Bronchial epithelial cell (primary cell): ENCODE measurements at regions not wholly inside any gene's neighbourhood (a gene's known extent, or its start where the extent isn't known, plus 50 kb on each side); places are given as distances from the start of the nearest gene placed in this dataset.

Experiments used
- DNase-seq: peaks from one replicate; pipeline ENCODE4 v3.0.0-alpha.2; 2010; ENCODE audit warnings: low read depth
- FAIRE-seq: peaks from 2 replicates; lab custom pipeline; 2011; peaks lifted over from hg19 to GRCh38; lab: Jason Lieb, UNC
- H3K27me3 ChIP-seq: 2 replicates; pipeline ENCODE4 v1.5.1; 2011; ENCODE audit warnings: low read length; ENCODE audit not compliant: control insufficient read depth, insufficient read depth
- H3K36me3 ChIP-seq: 2 replicates; pipeline ENCODE4 v1.5.1; 2011; ENCODE audit warnings: low read length; ENCODE audit not compliant: control insufficient read depth, insufficient read depth
- H3K4me3 ChIP-seq: 2 replicates; pipeline ENCODE4 v1.5.1; 2011; ENCODE audit warnings: mild to moderate bottlenecking, low read depth, low read length, control low read depth
- TF ChIP-seq, protein P1 (sequence below): IDR thresholded peaks from 2 replicates; pipeline ENCODE4 v1.5.1; 2011; ENCODE audit warnings: mild to moderate bottlenecking, moderate library complexity, low read length, control low read depth, inconsistent platforms; ENCODE audit not compliant: insufficient read depth, severe bottlenecking

DNA sequence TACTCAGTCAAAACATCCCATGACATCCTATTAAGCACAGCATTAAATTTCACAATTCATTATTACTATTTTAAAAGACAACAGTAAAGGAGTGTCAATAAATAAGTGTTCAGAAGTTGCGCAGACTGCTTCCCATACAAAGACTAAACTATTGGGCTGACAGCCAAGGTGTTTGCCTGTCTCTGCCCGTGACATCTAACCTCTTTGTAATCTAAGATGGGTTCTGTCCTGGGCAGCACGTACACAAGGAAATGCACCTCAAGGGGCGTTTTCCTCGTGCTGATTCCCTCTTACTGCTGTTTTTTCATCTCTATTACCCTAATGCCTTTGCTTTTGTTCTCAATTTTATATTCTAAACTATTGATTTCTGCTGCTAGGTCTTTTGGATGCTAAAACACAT lies 216.3 kb downstream of the NHLRC3 start:
- no peak for FAIRE-seq
- H3K27me3 ChIP-seq: no peaks in the 10 kb centered on the region

DNA sequence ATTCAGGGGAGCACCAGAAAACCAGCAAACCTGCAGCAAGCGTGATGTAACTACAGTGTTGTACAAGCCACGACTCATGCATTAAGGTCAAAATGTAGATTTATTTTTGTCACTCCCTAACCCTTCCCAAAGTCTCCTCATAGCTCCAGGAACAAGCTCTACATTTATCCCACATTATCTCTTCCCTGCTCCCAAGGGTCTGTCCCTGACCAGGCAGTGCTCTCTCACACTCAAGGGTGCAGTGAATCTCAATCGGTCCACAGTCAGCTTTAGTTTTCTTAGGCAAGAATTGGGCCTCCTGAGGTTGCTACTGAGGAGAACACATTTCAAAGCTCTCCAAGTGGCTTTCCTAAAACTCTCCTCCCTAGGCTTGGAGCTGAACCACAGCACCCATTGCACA lies 219.4 kb downstream of the NHLRC3 start:
- H3K36me3 ChIP-seq: no peaks in the 10 kb centered on the region
- H3K4me3 ChIP-seq: no peak overlapping the region
- no peaks in the 10 kb centered on the region for H3K27me3 ChIP-seq
- peak; percentile 18 for FAIRE-seq
- DNase-seq: no peak
- TF ChIP-seq, protein P1, sequence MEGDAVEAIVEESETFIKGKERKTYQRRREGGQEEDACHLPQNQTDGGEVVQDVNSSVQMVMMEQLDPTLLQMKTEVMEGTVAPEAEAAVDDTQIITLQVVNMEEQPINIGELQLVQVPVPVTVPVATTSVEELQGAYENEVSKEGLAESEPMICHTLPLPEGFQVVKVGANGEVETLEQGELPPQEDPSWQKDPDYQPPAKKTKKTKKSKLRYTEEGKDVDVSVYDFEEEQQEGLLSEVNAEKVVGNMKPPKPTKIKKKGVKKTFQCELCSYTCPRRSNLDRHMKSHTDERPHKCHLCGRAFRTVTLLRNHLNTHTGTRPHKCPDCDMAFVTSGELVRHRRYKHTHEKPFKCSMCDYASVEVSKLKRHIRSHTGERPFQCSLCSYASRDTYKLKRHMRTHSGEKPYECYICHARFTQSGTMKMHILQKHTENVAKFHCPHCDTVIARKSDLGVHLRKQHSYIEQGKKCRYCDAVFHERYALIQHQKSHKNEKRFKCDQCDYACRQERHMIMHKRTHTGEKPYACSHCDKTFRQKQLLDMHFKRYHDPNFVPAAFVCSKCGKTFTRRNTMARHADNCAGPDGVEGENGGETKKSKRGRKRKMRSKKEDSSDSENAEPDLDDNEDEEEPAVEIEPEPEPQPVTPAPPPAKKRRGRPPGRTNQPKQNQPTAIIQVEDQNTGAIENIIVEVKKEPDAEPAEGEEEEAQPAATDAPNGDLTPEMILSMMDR: no peak

More for the DNA sequence above, 216.3 kb downstream of the NHLRC3 start:
- peak; percentile 54 for DNase-seq
- H3K4me3 ChIP-seq: no peak overlapping the region
- TF ChIP-seq, protein P1: no peak
- no peaks in the 10 kb centered on the region for H3K36me3 ChIP-seq

DNA sequence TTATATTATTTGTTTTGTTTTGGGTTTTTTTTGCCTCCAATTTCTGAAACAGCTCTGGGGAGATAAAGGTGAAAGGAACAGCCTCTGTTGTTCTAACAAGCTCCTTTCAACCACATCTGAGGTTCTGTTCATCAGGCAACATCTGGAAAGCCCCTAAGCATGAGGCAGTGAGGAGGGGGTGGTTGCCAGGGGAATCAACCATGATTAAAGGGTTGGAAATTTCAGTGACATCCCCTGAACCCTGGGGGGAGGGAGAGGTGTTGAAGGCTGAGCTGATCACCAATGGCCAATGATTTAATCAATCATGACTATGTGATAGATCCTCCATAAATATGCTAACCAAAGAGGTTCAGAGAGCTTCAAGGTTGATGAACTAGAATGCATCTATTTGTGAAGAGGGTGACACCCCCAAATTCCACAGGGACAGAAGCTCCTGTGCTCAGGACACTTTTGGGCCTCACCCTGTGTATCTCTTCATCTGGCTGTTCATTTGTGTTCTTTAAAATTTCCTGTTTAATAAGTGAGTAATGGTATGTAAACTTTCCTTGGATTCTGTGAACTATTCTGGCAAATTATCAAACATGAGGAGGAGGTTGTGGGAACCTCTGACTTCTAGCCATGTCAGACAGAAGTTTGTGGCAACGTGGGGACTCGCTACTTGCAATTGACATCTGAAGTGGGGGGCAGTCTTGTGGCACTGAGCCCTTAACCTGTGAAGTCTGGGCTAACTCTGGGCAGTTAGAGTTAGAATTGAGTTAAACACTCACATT lies 221.3 kb downstream of the NHLRC3 start:
- peak; percentile 33 for DNase-seq
- Histone ChIP-seq H3K36me3 (no peaks in the 10 kb centered on the region), H3K4me3 (no peak overlapping the region), H3K27me3 (no peaks in the 10 kb centered on the region)
- FAIRE-seq: no peak
- TF ChIP-seq, protein P1: no peak

DNA sequence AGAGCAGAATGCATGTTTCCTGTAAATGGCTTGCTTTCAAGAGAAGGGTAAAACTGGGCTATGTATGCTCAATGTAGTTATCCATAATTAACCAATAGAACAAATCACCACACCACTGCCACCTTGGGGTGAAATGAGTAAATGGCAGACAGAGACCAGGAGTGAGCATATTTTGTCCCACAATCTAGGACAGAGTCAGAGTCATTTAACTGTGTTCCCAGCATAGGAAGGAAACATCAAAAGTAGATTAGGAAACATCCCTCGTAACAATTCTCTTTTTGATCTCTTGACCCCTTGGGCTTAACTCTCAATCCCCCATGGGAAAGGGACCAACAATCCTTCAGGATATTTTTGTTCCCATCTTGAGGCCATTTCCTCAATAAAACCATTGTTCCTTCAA lies 224.8 kb downstream of the NHLRC3 start:
- no peak for FAIRE-seq
- DNase-seq: peak; percentile 54

DNA sequence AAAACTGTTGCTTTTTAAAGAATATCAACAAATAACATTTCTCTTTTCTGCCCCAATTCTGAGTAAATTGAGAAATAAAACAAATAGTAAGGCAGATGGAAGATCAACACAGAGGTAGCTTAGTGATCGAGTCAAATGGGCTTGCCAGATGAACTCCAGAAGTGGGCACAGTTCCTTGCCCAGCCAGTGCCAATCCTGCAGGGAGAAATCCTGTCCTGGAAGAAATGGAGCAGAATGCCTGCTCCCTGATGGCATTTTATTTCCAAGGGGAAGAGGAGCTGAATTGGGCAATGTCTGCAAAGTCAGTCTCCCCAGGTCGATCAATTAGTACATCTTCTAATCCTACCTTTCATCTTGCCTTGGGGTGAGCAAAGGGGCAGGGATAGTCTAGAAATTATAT lies 225.3 kb downstream of the NHLRC3 start:
- no peaks in the 10 kb centered on the region for H3K36me3 ChIP-seq
- no peak for FAIRE-seq

More for the DNA sequence above, 224.8 kb downstream of the NHLRC3 start:
- H3K36me3 ChIP-seq: no peaks in the 10 kb centered on the region
- no peak overlapping the region for H3K4me3 ChIP-seq
- TF ChIP-seq, protein P1: peak; percentile 63
- no peaks in the 10 kb centered on the region for H3K27me3 ChIP-seq

More for the DNA sequence above, 225.3 kb downstream of the NHLRC3 start:
- H3K4me3 ChIP-seq: no peak overlapping the region
- TF ChIP-seq, protein P1: no peak
- DNase-seq: no peak
- H3K27me3 ChIP-seq: no peaks in the 10 kb centered on the region
